ENCODE measurements at regions not wholly inside any gene's neighbourhood (a gene's known extent, or its start where the extent isn't known, plus 50 kb on each side); places are given as distances from the start of the nearest gene placed in this dataset.

DNA sequence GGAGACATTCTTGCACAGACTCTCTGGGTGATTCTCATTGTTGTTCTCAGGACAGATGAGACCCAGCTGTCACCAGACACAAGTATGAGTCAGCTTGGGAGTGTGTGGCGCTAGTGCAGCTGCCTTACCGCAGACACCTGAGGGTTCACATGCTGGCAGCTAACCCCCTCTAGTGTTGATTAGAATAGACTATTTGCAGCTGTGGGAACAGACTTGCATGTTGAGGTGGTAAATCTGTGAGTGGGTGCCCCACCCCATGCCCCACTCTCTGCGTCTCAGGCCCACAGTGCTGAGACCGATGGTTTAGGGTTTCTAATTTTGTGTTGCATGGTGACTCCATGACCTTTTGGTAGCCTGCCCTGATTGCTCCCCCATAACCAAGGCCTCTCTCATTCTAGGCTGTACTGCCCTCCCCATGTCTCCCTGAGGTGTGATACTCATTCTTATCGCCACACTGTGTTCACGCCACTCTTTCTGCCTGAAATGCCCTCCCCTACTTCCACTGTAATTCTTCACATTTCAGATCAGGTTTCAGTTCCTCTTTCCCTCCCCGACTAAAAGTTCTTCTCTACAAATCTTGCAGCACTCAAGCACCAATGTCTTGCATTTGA lies 73.7 kb upstream of the KIRREL3 start:
- no peaks in the 10 kb centered on the region for H4K20me1 ChIP-seq (ENCODE audit: insufficient read depth)
- TF ChIP-seq SMC3 (conservative IDR thresholded peaks at IDR 0.05; ENCODE audit: poor library complexity) (no peak), MXI1 (conservative IDR thresholded peaks at IDR 0.05; ENCODE audit: poor library complexity, severe bottlenecking) (no peak), RAD21 (conservative IDR thresholded peaks at IDR 0.05) (peak; percentile 21), EZH2 (IDR thresholded peaks at IDR 0.05; ENCODE audit: borderline replicate concordance, insufficient read depth, low read length, poor library complexity, severe bottlenecking) (no peak), EP300 (conservative IDR thresholded peaks at IDR 0.05; ENCODE audit: poor library complexity, severe bottlenecking) (no peak), POLR2AphosphoS5 (IDR thresholded peaks at IDR 0.05) (no peak), TAF1 (IDR thresholded peaks at IDR 0.05; ENCODE audit: low read depth) (no peak)
- TF ChIP-seq, protein P1, sequence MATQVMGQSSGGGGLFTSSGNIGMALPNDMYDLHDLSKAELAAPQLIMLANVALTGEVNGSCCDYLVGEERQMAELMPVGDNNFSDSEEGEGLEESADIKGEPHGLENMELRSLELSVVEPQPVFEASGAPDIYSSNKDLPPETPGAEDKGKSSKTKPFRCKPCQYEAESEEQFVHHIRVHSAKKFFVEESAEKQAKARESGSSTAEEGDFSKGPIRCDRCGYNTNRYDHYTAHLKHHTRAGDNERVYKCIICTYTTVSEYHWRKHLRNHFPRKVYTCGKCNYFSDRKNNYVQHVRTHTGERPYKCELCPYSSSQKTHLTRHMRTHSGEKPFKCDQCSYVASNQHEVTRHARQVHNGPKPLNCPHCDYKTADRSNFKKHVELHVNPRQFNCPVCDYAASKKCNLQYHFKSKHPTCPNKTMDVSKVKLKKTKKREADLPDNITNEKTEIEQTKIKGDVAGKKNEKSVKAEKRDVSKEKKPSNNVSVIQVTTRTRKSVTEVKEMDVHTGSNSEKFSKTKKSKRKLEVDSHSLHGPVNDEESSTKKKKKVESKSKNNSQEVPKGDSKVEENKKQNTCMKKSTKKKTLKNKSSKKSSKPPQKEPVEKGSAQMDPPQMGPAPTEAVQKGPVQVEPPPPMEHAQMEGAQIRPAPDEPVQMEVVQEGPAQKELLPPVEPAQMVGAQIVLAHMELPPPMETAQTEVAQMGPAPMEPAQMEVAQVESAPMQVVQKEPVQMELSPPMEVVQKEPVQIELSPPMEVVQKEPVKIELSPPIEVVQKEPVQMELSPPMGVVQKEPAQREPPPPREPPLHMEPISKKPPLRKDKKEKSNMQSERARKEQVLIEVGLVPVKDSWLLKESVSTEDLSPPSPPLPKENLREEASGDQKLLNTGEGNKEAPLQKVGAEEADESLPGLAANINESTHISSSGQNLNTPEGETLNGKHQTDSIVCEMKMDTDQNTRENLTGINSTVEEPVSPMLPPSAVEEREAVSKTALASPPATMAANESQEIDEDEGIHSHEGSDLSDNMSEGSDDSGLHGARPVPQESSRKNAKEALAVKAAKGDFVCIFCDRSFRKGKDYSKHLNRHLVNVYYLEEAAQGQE (IDR thresholded peaks at IDR 0.05; ENCODE audit: borderline replicate concordance), result no peak
- TF ChIP-seq, protein P2, sequence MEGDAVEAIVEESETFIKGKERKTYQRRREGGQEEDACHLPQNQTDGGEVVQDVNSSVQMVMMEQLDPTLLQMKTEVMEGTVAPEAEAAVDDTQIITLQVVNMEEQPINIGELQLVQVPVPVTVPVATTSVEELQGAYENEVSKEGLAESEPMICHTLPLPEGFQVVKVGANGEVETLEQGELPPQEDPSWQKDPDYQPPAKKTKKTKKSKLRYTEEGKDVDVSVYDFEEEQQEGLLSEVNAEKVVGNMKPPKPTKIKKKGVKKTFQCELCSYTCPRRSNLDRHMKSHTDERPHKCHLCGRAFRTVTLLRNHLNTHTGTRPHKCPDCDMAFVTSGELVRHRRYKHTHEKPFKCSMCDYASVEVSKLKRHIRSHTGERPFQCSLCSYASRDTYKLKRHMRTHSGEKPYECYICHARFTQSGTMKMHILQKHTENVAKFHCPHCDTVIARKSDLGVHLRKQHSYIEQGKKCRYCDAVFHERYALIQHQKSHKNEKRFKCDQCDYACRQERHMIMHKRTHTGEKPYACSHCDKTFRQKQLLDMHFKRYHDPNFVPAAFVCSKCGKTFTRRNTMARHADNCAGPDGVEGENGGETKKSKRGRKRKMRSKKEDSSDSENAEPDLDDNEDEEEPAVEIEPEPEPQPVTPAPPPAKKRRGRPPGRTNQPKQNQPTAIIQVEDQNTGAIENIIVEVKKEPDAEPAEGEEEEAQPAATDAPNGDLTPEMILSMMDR (IDR thresholded peaks at IDR 0.05; ENCODE audit: poor library complexity, severe bottlenecking), result peak; percentile 21
- H3K9me3 ChIP-seq (ENCODE audit: low read length), result no peaks in the 10 kb centered on the region
- no peak overlapping the region for H3K9ac ChIP-seq (ENCODE audit: low read length)
- H3K36me3 ChIP-seq (ENCODE audit: insufficient read depth, low read length), result no peaks in the 10 kb centered on the region
- H3K9me2 ChIP-seq (ENCODE audit: insufficient read depth, low read length), result no peaks in the 10 kb centered on the region
- no peak overlapping the region for H2AFZ ChIP-seq (ENCODE audit: low read depth, low read length)
- no peaks in the 10 kb centered on the region for H3K27me3 ChIP-seq (ENCODE audit: insufficient read depth, low read depth, low read length)
- no peaks in the 10 kb centered on the region for H3F3A ChIP-seq (ENCODE audit: insufficient read depth, low read length, poor library complexity, severe bottlenecking)
- no peak overlapping the region for H3K4me3 ChIP-seq (ENCODE audit: low read length)
- H3K27ac ChIP-seq (ENCODE audit: low read length), result no peak overlapping the region
- H3K79me2 ChIP-seq (replicated peaks; ENCODE audit: insufficient read depth, low read length), result no peaks in the 10 kb centered on the region
- no peak overlapping the region for H3K4me2 ChIP-seq (ENCODE audit: low read length)

DNA sequence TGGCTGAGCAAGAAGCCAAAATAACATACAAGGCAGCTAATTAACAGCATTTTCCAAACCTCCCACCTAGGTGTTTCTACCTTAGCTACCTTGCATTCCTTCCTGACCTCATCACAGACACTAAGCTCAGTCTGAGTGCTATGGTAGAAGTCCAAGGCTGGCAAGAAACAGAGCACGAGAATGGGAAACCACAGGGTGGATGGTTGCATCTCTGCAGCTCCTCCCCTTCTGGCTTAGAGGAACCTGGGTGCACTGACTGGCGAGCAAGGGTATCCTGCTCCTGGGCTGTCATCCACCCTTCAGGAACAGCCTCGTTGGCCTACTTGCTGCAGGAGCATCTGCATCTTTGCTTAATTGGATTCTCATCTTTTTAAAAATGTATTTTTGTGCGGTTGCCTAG lies 73.1 kb upstream of the KIRREL3 start:
- no peak overlapping the region for H2AFZ ChIP-seq (ENCODE audit: low read depth, low read length)
- no peaks in the 10 kb centered on the region for H3F3A ChIP-seq (ENCODE audit: insufficient read depth, low read length, poor library complexity, severe bottlenecking)
- H3K9me2 ChIP-seq (ENCODE audit: insufficient read depth, low read length), result no peaks in the 10 kb centered on the region
- H3K27ac ChIP-seq (ENCODE audit: low read length), result no peak overlapping the region
- no peak overlapping the region for H3K4me3 ChIP-seq (ENCODE audit: low read length)
- TF ChIP-seq, protein P2 (IDR thresholded peaks at IDR 0.05; ENCODE audit: poor library complexity, severe bottlenecking), result no peak
- TF ChIP-seq POLR2AphosphoS5 (IDR thresholded peaks at IDR 0.05) (no peak), MXI1 (conservative IDR thresholded peaks at IDR 0.05; ENCODE audit: poor library complexity, severe bottlenecking) (no peak), RAD21 (conservative IDR thresholded peaks at IDR 0.05) (no peak), SMC3 (conservative IDR thresholded peaks at IDR 0.05; ENCODE audit: poor library complexity) (no peak), TAF1 (IDR thresholded peaks at IDR 0.05; ENCODE audit: low read depth) (no peak), EP300 (conservative IDR thresholded peaks at IDR 0.05; ENCODE audit: poor library complexity, severe bottlenecking) (no peak), EZH2 (IDR thresholded peaks at IDR 0.05; ENCODE audit: borderline replicate concordance, insufficient read depth, low read length, poor library complexity, severe bottlenecking) (no peak)
- TF ChIP-seq, protein P1 (IDR thresholded peaks at IDR 0.05; ENCODE audit: borderline replicate concordance), result no peak
- no peaks in the 10 kb centered on the region for H4K20me1 ChIP-seq (ENCODE audit: insufficient read depth)
- H3K9me3 ChIP-seq (ENCODE audit: low read length), result no peaks in the 10 kb centered on the region
- no peaks in the 10 kb centered on the region for H3K27me3 ChIP-seq (ENCODE audit: insufficient read depth, low read depth, low read length)
- H3K4me2 ChIP-seq (ENCODE audit: low read length), result no peak overlapping the region
- no peaks in the 10 kb centered on the region for H3K36me3 ChIP-seq (ENCODE audit: insufficient read depth, low read length)
- H3K9ac ChIP-seq (ENCODE audit: low read length), result no peak overlapping the region
- no peaks in the 10 kb centered on the region for H3K79me2 ChIP-seq (replicated peaks; ENCODE audit: insufficient read depth, low read length)
